IMR-90 (cell line): ENCODE measurements at regions not wholly inside any gene's neighbourhood (a gene's known extent, or its start where the extent isn't known, plus 50 kb on each side); places are given as distances from the start of the nearest gene placed in this dataset.

ENCODE experiments used
- ATAC-seq: fragments of 200-7000 bp; cut with Tn5 transposase; 2 replicates; pipeline ENCODE4 v1.9.1; 2020; ENCODE audit warnings: low read depth, mild to moderate bottlenecking, moderate library complexity
- BruUV-seq: library from RNA; stranded (reverse); fragments of 400-500 nt; replicated peaks from 2 replicates; lab custom pipeline; 2021; lab: Mats Ljungman, UMichigan
- CTCF ChIA-PET: fragments of 300-600 bp; formaldehyde crosslinking; extraction: SDS; loops from one replicate; lab custom pipeline; 2021; ENCODE audit warnings: antibody characterized with exemption; lab: Yijun Ruan, JAX
- POLR2A ChIA-PET: fragments of 300-600 bp; sonication (Branson Sonifier 250); formaldehyde crosslinking; loops from one replicate; lab custom pipeline; 2022; ENCODE audit warnings: antibody characterized with exemption; ENCODE audit not compliant: unreplicated experiment; lab: Charles Lee
- DNase-seq: peaks from one replicate; pipeline ENCODE4 v3.0.0; 2013
- H2AFZ ChIP-seq: replicated peaks from 2 replicates; pipeline ENCODE3; 2013; ENCODE audit warnings: low read length, mild to moderate bottlenecking; ENCODE audit not compliant: poor library complexity
- H2AK5ac ChIP-seq: 2 replicates; pipeline ENCODE4 v1.6.1; 2013; ENCODE audit warnings: low read depth, low read length, inconsistent platforms
- H2AK9ac ChIP-seq: replicated peaks from 2 replicates; pipeline ENCODE3; 2013; ENCODE audit warnings: mild to moderate bottlenecking, low read depth, low read length, moderate library complexity; ENCODE audit not compliant: poor library complexity
- H2BK120ac ChIP-seq: 2 replicates; pipeline ENCODE4 v1.6.1; 2013; ENCODE audit warnings: low read depth, low read length, inconsistent platforms
- H2BK15ac ChIP-seq: 3 replicates; pipeline ENCODE4 v1.6.1; 2013; ENCODE audit warnings: low read depth, low read length, inconsistent platforms
- H2BK20ac ChIP-seq: 2 replicates; pipeline ENCODE4 v1.6.1; 2013; ENCODE audit warnings: low read depth, mild to moderate bottlenecking, inconsistent platforms, low read length, moderate library complexity
- H2BK5ac ChIP-seq: 2 replicates; pipeline ENCODE4 v1.6.1; 2013; ENCODE audit warnings: mild to moderate bottlenecking, low read depth, low read length, inconsistent platforms; ENCODE audit not compliant: poor library complexity, severe bottlenecking
- H3K14ac ChIP-seq: replicated peaks from 2 replicates; pipeline ENCODE4 v1.6.1; 2013; ENCODE audit warnings: low read depth, low read length, inconsistent platforms
- H3K18ac ChIP-seq: 2 replicates; pipeline ENCODE4 v1.6.1; 2013; ENCODE audit warnings: low read depth, low read length, control low read depth
- H3K23ac ChIP-seq: 2 replicates; pipeline ENCODE4 v1.6.1; 2013; ENCODE audit warnings: low read depth, low read length, inconsistent platforms
- H3K27ac ChIP-seq: 2 replicates; pipeline ENCODE4 v1.5.1; 2013; ENCODE audit warnings: mild to moderate bottlenecking, control low read depth, low read length; ENCODE audit not compliant: insufficient read depth
- H3K27me3 ChIP-seq: 2 replicates; pipeline ENCODE4 v1.6.1; 2013; ENCODE audit warnings: low read length; ENCODE audit not compliant: control insufficient read depth, insufficient read depth
- H3K36me3 ChIP-seq: 2 replicates; pipeline ENCODE4 v1.6.1; 2013; ENCODE audit warnings: low read length, mixed read lengths; ENCODE audit not compliant: control insufficient read depth, insufficient read depth
- H3K4ac ChIP-seq: 2 replicates; pipeline ENCODE4 v1.6.1; 2013; ENCODE audit warnings: low read depth, low read length, inconsistent platforms
- H3K4me1 ChIP-seq: 2 replicates; pipeline ENCODE4 v1.6.1; 2013; ENCODE audit warnings: low read length, mixed read lengths; ENCODE audit not compliant: control insufficient read depth, insufficient read depth
- H3K4me2 ChIP-seq: 2 replicates; pipeline ENCODE4 v1.6.1; 2013; ENCODE audit warnings: low read depth, mild to moderate bottlenecking, control low read depth, low read length, moderate library complexity
- H3K4me3 ChIP-seq: 2 replicates; pipeline ENCODE4 v1.5.1; 2013; ENCODE audit warnings: low read depth, mild to moderate bottlenecking, control low read depth, low read length, moderate library complexity; ENCODE audit not compliant: insufficient read depth
- H3K56ac ChIP-seq: 2 replicates; pipeline ENCODE4 v1.6.1; 2013; ENCODE audit warnings: low read length, inconsistent platforms; ENCODE audit not compliant: insufficient read depth; ENCODE audit errors: extremely low read depth
- H3K79me1 ChIP-seq, 2 experiments: 2 replicates each; pipeline ENCODE4 v1.6.1; 2013; ENCODE audit warnings: low read length in 2 of 2, inconsistent platforms in 1 of 2, low read depth in 1 of 2
- H3K9ac ChIP-seq: 2 replicates; pipeline ENCODE4 v1.6.1; 2013; ENCODE audit warnings: low read depth, low read length, control low read depth
- H3K9me1 ChIP-seq: 2 replicates; pipeline ENCODE4 v1.6.1; 2013; ENCODE audit warnings: low read length, inconsistent platforms; ENCODE audit not compliant: insufficient read depth
- H3K9me3 ChIP-seq: 2 replicates; pipeline ENCODE4 v1.6.1; 2013; ENCODE audit warnings: low read length; ENCODE audit not compliant: control insufficient read depth, insufficient read depth
- H4K20me1 ChIP-seq: 2 replicates; pipeline ENCODE4 v1.6.1; 2013; ENCODE audit warnings: low read length, inconsistent platforms; ENCODE audit not compliant: insufficient read depth
- H4K5ac ChIP-seq: 2 replicates; pipeline ENCODE4 v1.6.1; 2013; ENCODE audit warnings: mild to moderate bottlenecking, low read depth, low read length, control low read depth
- H4K8ac ChIP-seq, 2 experiments: 2 replicates each; pipeline ENCODE4 v1.6.1; 2013; ENCODE audit warnings: low read depth in 2 of 2, low read length in 2 of 2, control low read depth in 1 of 2, inconsistent platforms in 1 of 2
- H4K91ac ChIP-seq: 2 replicates; pipeline ENCODE4 v1.6.1; 2013; ENCODE audit warnings: low read depth, low read length, inconsistent platforms; ENCODE audit not compliant: insufficient read depth
- ELK1 ChIP-seq: fragments of 150-350 bp; IDR thresholded peaks from 2 replicates; pipeline ENCODE4 v1.6.1; 2016; ENCODE audit warnings: low read depth, mild to moderate bottlenecking, low read length, moderate library complexity, borderline replicate concordance
- FOS ChIP-seq: fragments of 150-350 bp; IDR thresholded peaks from 2 replicates; pipeline ENCODE4 v1.6.1; 2016; ENCODE audit warnings: low read depth, low read length
- MAFK ChIP-seq: IDR thresholded peaks from 2 replicates; pipeline ENCODE4 v1.6.1; 2012; ENCODE audit warnings: low read depth, low read length, improper control_type of control experiment
- MAZ ChIP-seq: IDR thresholded peaks from 2 replicates; pipeline ENCODE4 v1.6.1; 2012; ENCODE audit warnings: low read depth, mild to moderate bottlenecking, low read length, improper control_type of control experiment, moderate library complexity, borderline replicate concordance
- MXI1 ChIP-seq: IDR thresholded peaks from 2 replicates; pipeline ENCODE4 v1.6.1; 2012; ENCODE audit warnings: low read depth, mild to moderate bottlenecking, low read length, moderate library complexity, borderline replicate concordance
- NFE2L2 ChIP-seq: fragments of 150-350 bp; IDR thresholded peaks from 2 replicates; pipeline ENCODE4 v1.6.1; 2016; ENCODE audit warnings: low read depth, mild to moderate bottlenecking, low read length
- POLR2A ChIP-seq: IDR thresholded peaks from 2 replicates; pipeline ENCODE4 v1.6.1; 2012; ENCODE audit warnings: mild to moderate bottlenecking, low read depth, low read length
- RAD21 ChIP-seq: IDR thresholded peaks from 2 replicates; pipeline ENCODE4 v1.6.1; 2012; ENCODE audit warnings: low read length, improper control_type of control experiment
- RCOR1 ChIP-seq: IDR thresholded peaks from 2 replicates; pipeline ENCODE4 v1.6.1; 2012; ENCODE audit warnings: mild to moderate bottlenecking, low read length, improper control_type of control experiment; ENCODE audit not compliant: insufficient replicate concordance
- SMC3 ChIP-seq: fragments of 150-350 bp; IDR thresholded peaks from 2 replicates; pipeline ENCODE4 v1.6.1; 2016; ENCODE audit warnings: low read depth, mild to moderate bottlenecking, antibody characterized with exemption, low read length, moderate library complexity
- WGBS, 2 experiments: methylation state at CpG; one replicate each; pipeline versions ENCODE4 v1.1.5 to v1.1.7; 2013; ENCODE audit warnings: missing lambda C conversion rate in 2 of 2; ENCODE audit not compliant: insufficient read length in 1 of 2; ENCODE audit errors: extremely low coverage in 2 of 2; 5-methylcytosine and 5-hydroxymethylcytosine counted together
- dilution Hi-C: fragments of 300-500 bp; cut with HindIII; formaldehyde crosslinking; loops from one replicate; pipeline ENCODE4 v1.14.3; 2018; ENCODE audit warnings: low sequenced_read_pairs; ENCODE audit not compliant: unreplicated experiment
- in situ Hi-C: fragments of 300-500 bp; cut with MboI; formaldehyde crosslinking; loops from 3 replicates; pipeline ENCODE4 v1.14.3; 2019; ENCODE audit warnings: low sequenced_read_pairs, inconsistent platforms, mixed read lengths
- intact Hi-C: fragments of 100-400 bp; cut with micrococcal nuclease; formaldehyde crosslinking; loops from 2 replicates; pipeline ENCODE4 v1.10.0; 2022

GRCh38 chr13:70945506-70945905 lies 837.3 kb upstream of the KLHL1 start:
- no peak overlapping the region for H2BK15ac ChIP-seq
- no peak overlapping the region for H3K18ac ChIP-seq
- intact Hi-C loops (no loop called here), dilution Hi-C loops (no loop called here), in situ Hi-C loops (no loop called here)
- H2AK5ac ChIP-seq = no peak overlapping the region
- no peak overlapping the region for H3K14ac ChIP-seq
- H2BK20ac ChIP-seq = no peak overlapping the region
- H3K79me1 ChIP-seq = no peaks in the 10 kb centered on the region
- H3K9ac ChIP-seq = no peak overlapping the region
- H3K23ac ChIP-seq = no peak overlapping the region
- H3K9me3 ChIP-seq = no peaks in the 10 kb centered on the region
- ATAC-seq (no peak), DNase-seq (no peak)
- H2AFZ ChIP-seq = no peak overlapping the region
- no peaks in the 10 kb centered on the region for H3K9me1 ChIP-seq
- no peak overlapping the region for H4K91ac ChIP-seq
- CTCF ChIA-PET = no interaction called here
- no peaks in the 10 kb centered on the region for H3K27me3 ChIP-seq
- no peak overlapping the region for H4K8ac ChIP-seq
- TF ChIP-seq NFE2L2 (no peak), ELK1 (no peak), RCOR1 (no peak), FOS (no peak), MAZ (no peak), POLR2A (no peak), MXI1 (no peak), RAD21 (no peak), MAFK (no peak), SMC3 (no peak)
- H4K5ac ChIP-seq = no peak overlapping the region
- H3K27ac ChIP-seq = no peak overlapping the region
- H2BK5ac ChIP-seq = no peak overlapping the region
- no CpG with 5 or more reads among the region's 2 CpGs for WGBS, 2 experiments
- H3K4me3 ChIP-seq = no peak overlapping the region
- no peak overlapping the region for H2AK9ac ChIP-seq
- no peaks in the 10 kb centered on the region for H3K4me1 ChIP-seq
- BruUV-seq = no TSS peak
- no peak overlapping the region for H3K56ac ChIP-seq
- H4K20me1 ChIP-seq = no peaks in the 10 kb centered on the region
- H3K4ac ChIP-seq = no peak overlapping the region
- POLR2A ChIA-PET = no interaction called here
- H3K4me2 ChIP-seq = no peak overlapping the region
- no peaks in the 10 kb centered on the region for H3K36me3 ChIP-seq
- no peak overlapping the region for H2BK120ac ChIP-seq
